SK-N-SH (cell line): ENCODE measurements at regions not wholly inside any gene's neighbourhood (a gene's known extent, or its start where the extent isn't known, plus 50 kb on each side); places are given as distances from the start of the nearest gene placed in this dataset.

Source experiments
- CTCF ChIA-PET: fragments of 300-600, 350-600 bp; formaldehyde crosslinking; extraction: SDS; loops from one replicate; lab custom pipeline; 2021; lab: Yijun Ruan, JAX
- POLR2A ChIA-PET: fragments of 350-600 bp; sonication (Branson Sonifier 250); formaldehyde crosslinking; extraction: SDS; loops from one replicate; lab custom pipeline; 2020; ENCODE audit warnings: antibody characterized with exemption, inconsistent platforms; lab: Yijun Ruan, JAX
- DNase-seq: peaks from one replicate; pipeline ENCODE4 v3.0.0; 2012
- H2AFZ ChIP-seq: fragments of 200-600 bp; sonication (generic); 2 replicates; pipeline ENCODE4 v1.8.1; 2016; ENCODE audit warnings: antibody characterized with exemption, mild to moderate bottlenecking, low read depth
- H3F3A ChIP-seq: fragments of 200-600 bp; sonication (generic); replicated peaks from 2 replicates; pipeline ENCODE3; 2016; ENCODE audit warnings: antibody characterized with exemption, mild to moderate bottlenecking; ENCODE audit not compliant: insufficient read depth
- H3K27ac ChIP-seq, 2 experiments: fragments of 200-500 bp in 1 of 2; fragments of 200-600 bp in 1 of 2; sonication (Bioruptor generic) in 1 of 2; sonication (generic), shearing (Covaris generic) in 1 of 2; 2 replicates each; pipeline versions ENCODE4 v1.5.1 to v1.6.1; 2014 to 2016; ENCODE audit warnings: low read depth in 2 of 2, inconsistent platforms in 1 of 2, low read length in 1 of 2, mild to moderate bottlenecking in 1 of 2, mixed read lengths in 1 of 2
- H3K27me3 ChIP-seq: fragments of 200-600 bp; sonication (generic), shearing (Covaris generic); 2 replicates; pipeline ENCODE4 v1.6.1; 2016; ENCODE audit warnings: mixed run types; ENCODE audit not compliant: insufficient read depth
- H3K36me3 ChIP-seq, 2 experiments: fragments of 200-500 bp in 1 of 2; fragments of 200-600 bp in 1 of 2; sonication (Bioruptor generic) in 1 of 2; sonication (generic) in 1 of 2; replicated peaks in 1 of 2; 2 replicates each; pipeline versions ENCODE3 to v1.5.1; 2014 to 2016; ENCODE audit warnings: low read length in 1 of 2, mild to moderate bottlenecking in 1 of 2; ENCODE audit not compliant: insufficient read depth in 2 of 2, control insufficient read depth in 1 of 2
- H3K4me1 ChIP-seq, 2 experiments: fragments of 200-500 bp in 1 of 2; fragments of 200-600 bp in 1 of 2; sonication (Bioruptor generic) in 1 of 2; sonication (generic), shearing (Covaris generic) in 1 of 2; 2 replicates each; pipeline versions ENCODE4 v1.5.1 to v1.6.1; 2014 to 2016; ENCODE audit warnings: low read depth in 1 of 2, low read length in 1 of 2, mixed run types in 1 of 2; ENCODE audit not compliant: insufficient read depth in 2 of 2, control insufficient read depth in 1 of 2
- H3K4me2 ChIP-seq: fragments of 200-600 bp; sonication (generic), shearing (Covaris generic); 2 replicates; pipeline ENCODE4 v1.6.1; 2017; ENCODE audit warnings: mixed run types
- H3K4me3 ChIP-seq, 2 experiments: fragments of 200-500 bp in 1 of 2; fragments of 200-600 bp in 1 of 2; sonication (Bioruptor generic) in 1 of 2; sonication (generic), shearing (Covaris generic) in 1 of 2; 2 replicates each; pipeline versions ENCODE4 v1.5.1 to v1.8.1; 2014 to 2016; ENCODE audit warnings: low read depth in 2 of 2, inconsistent platforms in 1 of 2, low read length in 1 of 2, mild to moderate bottlenecking in 1 of 2, mixed read lengths in 1 of 2, moderate library complexity in 1 of 2
- H3K79me2 ChIP-seq: fragments of 200-600 bp; sonication (generic); 2 replicates; pipeline ENCODE4 v1.8.1; 2017; ENCODE audit warnings: mild to moderate bottlenecking; ENCODE audit not compliant: insufficient read depth
- H3K9ac ChIP-seq: fragments of 200-600 bp; sonication (generic); 2 replicates; pipeline ENCODE4 v1.6.1; 2017; ENCODE audit warnings: mixed run types
- H3K9me2 ChIP-seq: fragments of 200-600 bp; sonication (generic); 2 replicates; pipeline ENCODE4 v1.6.1; 2017; ENCODE audit warnings: mixed run types
- H3K9me3 ChIP-seq: fragments of 200-600 bp; sonication (generic); 2 replicates; pipeline ENCODE4 v1.6.1; 2017; ENCODE audit warnings: mixed run types, mild to moderate bottlenecking, moderate library complexity
- H4K20me1 ChIP-seq: fragments of 200-600 bp; sonication (generic); 2 replicates; pipeline ENCODE4 v1.6.1; 2017; ENCODE audit warnings: mild to moderate bottlenecking, mixed run types; ENCODE audit not compliant: insufficient read depth
- CHD2 ChIP-seq: fragments of 150-350 bp; IDR thresholded peaks from 2 replicates; pipeline ENCODE4 v1.6.1; 2018; ENCODE audit warnings: low read length; ENCODE audit not compliant: partially characterized antibody
- EP300 ChIP-seq, 2 experiments: IDR thresholded peaks; 2 replicates each; pipeline versions ENCODE4 v1.4.0 to v1.6.1; 2012; ENCODE audit warnings: borderline replicate concordance in 1 of 2, low read depth in 1 of 2, low read length in 1 of 2
- EZH2phosphoT487 ChIP-seq: fragments of 200-600 bp; sonication (generic); IDR thresholded peaks from 2 replicates; pipeline ENCODE4 v1.6.1; 2017; ENCODE audit warnings: low read depth, mixed run types, mild to moderate bottlenecking, antibody characterized with exemption, moderate library complexity, borderline replicate concordance
- FOSL2 ChIP-seq: IDR thresholded peaks from 2 replicates; pipeline ENCODE4 v1.4.0; 2012; ENCODE audit warnings: low read depth, mild to moderate bottlenecking, moderate library complexity, borderline replicate concordance
- FOXJ3 ChIP-seq: sonication (generic); formaldehyde crosslinking; IDR thresholded peaks from 2 replicates; pipeline ENCODE4 v1.5.1; 2020; ENCODE audit warnings: mild to moderate bottlenecking, missing genetic modification reagents
- FOXM1 ChIP-seq: IDR thresholded peaks from 2 replicates; pipeline ENCODE4 v1.4.0; 2012; ENCODE audit warnings: low read depth, mild to moderate bottlenecking
- GABPA ChIP-seq: IDR thresholded peaks from 2 replicates; pipeline ENCODE4 v1.4.0; 2012; ENCODE audit warnings: low read depth, mild to moderate bottlenecking
- GATA2 ChIP-seq: sonication (generic); formaldehyde crosslinking; IDR thresholded peaks from 2 replicates; pipeline ENCODE4 v1.5.0; 2020; ENCODE audit warnings: mild to moderate bottlenecking, missing genetic modification reagents
- NFIC ChIP-seq: IDR thresholded peaks from 2 replicates; pipeline ENCODE4 v1.4.0; 2012; ENCODE audit warnings: borderline replicate concordance
- RAD21 ChIP-seq: IDR thresholded peaks from 2 replicates; pipeline ENCODE4 v1.6.1; 2012; ENCODE audit warnings: mild to moderate bottlenecking, low read length
- RCOR1 ChIP-seq: fragments of 150-350 bp; IDR thresholded peaks from 2 replicates; pipeline ENCODE4 v1.6.1; 2017; ENCODE audit warnings: antibody characterized with exemption, low read length
- RFX5 ChIP-seq: IDR thresholded peaks from 2 replicates; pipeline ENCODE4 v1.6.1; 2012; ENCODE audit warnings: mild to moderate bottlenecking, improper control_type of control experiment, low read length
- RXRA ChIP-seq: IDR thresholded peaks from 2 replicates; pipeline ENCODE4 v1.4.0; 2012; ENCODE audit warnings: low read depth, mild to moderate bottlenecking, borderline replicate concordance
- SIN3A ChIP-seq: IDR thresholded peaks from 2 replicates; pipeline ENCODE4 v1.6.1; 2012; ENCODE audit warnings: low read depth, mild to moderate bottlenecking, low read length, moderate library complexity, borderline replicate concordance
- TCF12 ChIP-seq: IDR thresholded peaks from 2 replicates; pipeline ENCODE4 v1.4.0; 2012
- TEAD4 ChIP-seq: IDR thresholded peaks from 2 replicates; pipeline ENCODE4 v1.4.0; 2012; ENCODE audit warnings: mild to moderate bottlenecking, borderline replicate concordance; ENCODE audit not compliant: insufficient read depth
- YY1 ChIP-seq: IDR thresholded peaks from 2 replicates; pipeline ENCODE4 v1.4.0; 2012; ENCODE audit warnings: low read depth, mild to moderate bottlenecking
- WGBS: methylation state at CpG from one replicate; pipeline ENCODE4 v1.1.6; 2017; ENCODE audit warnings: low lambda C conversion rate; 5-methylcytosine and 5-hydroxymethylcytosine counted together
- TF ChIP-seq, protein P1 (sequence below): fragments of 150-350 bp; IDR thresholded peaks from 2 replicates; pipeline ENCODE4 v1.6.1; 2016; ENCODE audit warnings: mild to moderate bottlenecking, low read depth, low read length
- TF ChIP-seq, protein P2 (sequence below): fragments of 150-350 bp; IDR thresholded peaks from 2 replicates; pipeline ENCODE4 v1.6.1; 2017; ENCODE audit warnings: antibody characterized with exemption, low read length, low read depth, borderline replicate concordance
- TF ChIP-seq, protein P3 (sequence below): IDR thresholded peaks from 2 replicates; pipeline ENCODE4; 2012
- TF ChIP-seq, protein P4 (sequence below): IDR thresholded peaks from 2 replicates; pipeline ENCODE4 v1.4.0; 2012; ENCODE audit warnings: low read depth, borderline replicate concordance

DNA sequence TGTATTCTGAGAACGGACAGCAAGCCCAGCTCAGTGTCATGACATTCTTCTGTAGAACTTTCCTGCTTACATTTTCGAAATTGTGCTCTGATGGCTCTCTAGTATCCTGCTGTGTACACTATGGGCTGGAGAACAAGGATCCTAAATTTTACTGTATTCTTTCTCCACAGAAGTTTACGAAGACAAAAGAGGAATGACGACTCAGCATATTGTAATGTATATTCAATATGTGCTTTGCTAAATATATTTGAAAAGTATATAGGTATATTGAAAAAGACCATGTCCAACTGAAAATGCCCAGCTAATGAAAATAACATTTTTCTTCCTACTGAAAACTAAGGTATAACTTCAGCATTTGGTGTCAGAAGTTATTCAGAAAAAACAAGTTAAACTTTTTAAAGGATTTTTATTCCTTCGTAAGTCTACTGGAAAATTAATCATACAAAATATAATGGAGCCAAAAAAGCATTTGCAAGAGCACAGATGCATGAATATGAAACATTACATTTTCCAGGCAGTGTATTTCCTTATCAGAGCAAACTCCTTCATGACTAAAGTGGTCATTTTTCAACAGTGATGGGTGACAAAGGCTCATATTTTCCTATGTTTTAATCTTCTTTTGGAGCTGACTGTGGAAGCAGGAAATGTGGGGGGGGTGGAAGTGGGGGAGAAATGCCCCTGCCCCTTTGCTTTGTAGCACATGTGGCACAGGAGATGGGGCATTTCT is 143.8 kb upstream of the THUMPD2 start:
- no peak overlapping the region for H3K27ac ChIP-seq
- H3K9me3 ChIP-seq: no peaks in the 10 kb centered on the region
- no peak for TF ChIP-seq FOSL2
- TF ChIP-seq, protein P1, sequence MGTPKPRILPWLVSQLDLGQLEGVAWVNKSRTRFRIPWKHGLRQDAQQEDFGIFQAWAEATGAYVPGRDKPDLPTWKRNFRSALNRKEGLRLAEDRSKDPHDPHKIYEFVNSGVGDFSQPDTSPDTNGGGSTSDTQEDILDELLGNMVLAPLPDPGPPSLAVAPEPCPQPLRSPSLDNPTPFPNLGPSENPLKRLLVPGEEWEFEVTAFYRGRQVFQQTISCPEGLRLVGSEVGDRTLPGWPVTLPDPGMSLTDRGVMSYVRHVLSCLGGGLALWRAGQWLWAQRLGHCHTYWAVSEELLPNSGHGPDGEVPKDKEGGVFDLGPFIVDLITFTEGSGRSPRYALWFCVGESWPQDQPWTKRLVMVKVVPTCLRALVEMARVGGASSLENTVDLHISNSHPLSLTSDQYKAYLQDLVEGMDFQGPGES: no peak
- TF ChIP-seq RAD21: no peak
- TF ChIP-seq TCF12: no peak
- no peak for TF ChIP-seq RXRA
- TF ChIP-seq, protein P2, sequence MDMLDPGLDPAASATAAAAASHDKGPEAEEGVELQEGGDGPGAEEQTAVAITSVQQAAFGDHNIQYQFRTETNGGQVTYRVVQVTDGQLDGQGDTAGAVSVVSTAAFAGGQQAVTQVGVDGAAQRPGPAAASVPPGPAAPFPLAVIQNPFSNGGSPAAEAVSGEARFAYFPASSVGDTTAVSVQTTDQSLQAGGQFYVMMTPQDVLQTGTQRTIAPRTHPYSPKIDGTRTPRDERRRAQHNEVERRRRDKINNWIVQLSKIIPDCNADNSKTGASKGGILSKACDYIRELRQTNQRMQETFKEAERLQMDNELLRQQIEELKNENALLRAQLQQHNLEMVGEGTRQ: no peak
- TF ChIP-seq RFX5: no peak
- no peak for TF ChIP-seq FOXJ3 (CRISPR knock-in tag)
- TF ChIP-seq RCOR1: no peak
- TF ChIP-seq, protein P3, sequence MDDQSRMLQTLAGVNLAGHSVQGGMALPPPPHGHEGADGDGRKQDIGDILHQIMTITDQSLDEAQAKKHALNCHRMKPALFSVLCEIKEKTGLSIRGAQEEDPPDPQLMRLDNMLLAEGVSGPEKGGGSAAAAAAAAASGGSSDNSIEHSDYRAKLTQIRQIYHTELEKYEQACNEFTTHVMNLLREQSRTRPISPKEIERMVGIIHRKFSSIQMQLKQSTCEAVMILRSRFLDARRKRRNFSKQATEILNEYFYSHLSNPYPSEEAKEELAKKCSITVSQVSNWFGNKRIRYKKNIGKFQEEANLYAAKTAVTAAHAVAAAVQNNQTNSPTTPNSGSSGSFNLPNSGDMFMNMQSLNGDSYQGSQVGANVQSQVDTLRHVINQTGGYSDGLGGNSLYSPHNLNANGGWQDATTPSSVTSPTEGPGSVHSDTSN: no peak
- no peaks in the 10 kb centered on the region for H3K27me3 ChIP-seq
- H3K9me2 ChIP-seq: no peaks in the 10 kb centered on the region
- no peaks in the 10 kb centered on the region for H3K4me1 ChIP-seq
- no peaks in the 10 kb centered on the region for H3K79me2 ChIP-seq
- ChIA-PET POLR2A (no interaction called here), CTCF (interaction anchor here (0.7 to 3.3 kb wide), 7 partner anchors 9 to 1859 kb away, joined by 3 to 27 read pairs (median 3); no protein-coding TSS in a partner anchor)
- H3K9ac ChIP-seq: no peak overlapping the region
- no peak overlapping the region for H3K4me3 ChIP-seq
- H3F3A ChIP-seq: no peaks in the 10 kb centered on the region
- 63% methylated on average over 5 of the region's 5 CpGs for WGBS
- H3K36me3 ChIP-seq: no peaks in the 10 kb centered on the region
- H3K4me2 ChIP-seq: no peak overlapping the region
- DNase-seq: no peak
- no peak overlapping the region for H2AFZ ChIP-seq
- H4K20me1 ChIP-seq: no peaks in the 10 kb centered on the region

DNA sequence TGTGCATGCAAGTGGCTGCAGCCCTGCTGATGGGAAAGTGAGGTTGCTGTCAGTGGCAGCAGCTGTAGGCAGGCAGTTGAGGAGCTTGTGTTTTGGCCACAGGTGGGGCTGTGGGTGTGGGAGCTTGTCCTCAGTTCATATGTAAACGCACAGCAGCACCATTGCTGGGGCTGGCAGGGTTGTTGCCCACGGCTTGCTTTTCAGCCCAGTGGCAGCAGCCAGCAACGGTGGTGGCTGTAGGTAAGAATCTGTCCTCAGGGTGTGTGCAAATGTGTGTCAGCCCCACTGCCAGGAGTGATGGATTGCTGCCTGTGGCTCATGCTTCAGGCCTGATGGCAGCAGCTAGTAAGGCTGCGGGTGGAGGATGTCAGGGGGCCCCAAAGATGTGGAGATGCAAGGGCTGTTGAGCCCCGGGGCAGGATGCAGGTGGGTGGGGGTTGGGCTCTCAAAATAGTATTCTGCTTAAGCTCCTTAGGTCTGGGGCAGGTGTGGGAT is 141.3 kb upstream of the THUMPD2 start:
- no peaks in the 10 kb centered on the region for H3K4me1 ChIP-seq
- H3K36me3 ChIP-seq: no peaks in the 10 kb centered on the region
- no peak overlapping the region for H3K4me3 ChIP-seq
- no peaks in the 10 kb centered on the region for H3K9me3 ChIP-seq
- H3K9ac ChIP-seq: no peak overlapping the region
- CTCF ChIA-PET: interaction anchor here (2.8 kb wide), 1 partner anchor 1778 kb away, joined by 10 read pairs; no protein-coding TSS in a partner anchor
- no peak for DNase-seq
- H4K20me1 ChIP-seq: no peaks in the 10 kb centered on the region
- H3K27ac ChIP-seq: no peak overlapping the region
- H3K27me3 ChIP-seq: no peaks in the 10 kb centered on the region
- 28% methylated on average over 3 of the region's 5 CpGs for WGBS
- POLR2A ChIA-PET: interaction anchor here (0.7 kb wide), 1 partner anchor 247 kb away, joined by 3 read pairs; no protein-coding TSS in a partner anchor
- H3K79me2 ChIP-seq: no peaks in the 10 kb centered on the region
- no peaks in the 10 kb centered on the region for H3F3A ChIP-seq
- H3K4me2 ChIP-seq: no peak overlapping the region
- H2AFZ ChIP-seq: no peak overlapping the region
- no peaks in the 10 kb centered on the region for H3K9me2 ChIP-seq
- TF ChIP-seq SIN3A: no peak
- no peak for TF ChIP-seq EZH2phosphoT487
- no peak for TF ChIP-seq NFIC
- TF ChIP-seq RFX5: no peak
- TF ChIP-seq GABPA: no peak
- TF ChIP-seq RCOR1: no peak
- TF ChIP-seq YY1: no peak
- TF ChIP-seq EP300 (IDR thresholded peaks at IDR 0.05; ENCODE audit: borderline replicate concordance in 1 of 2, low read depth in 1 of 2, low read length in 1 of 2): no peak
- TF ChIP-seq, protein P3: no peak
- no peak for TF ChIP-seq FOXM1
- no peak for TF ChIP-seq GATA2 (CRISPR knock-in tag)
- TF ChIP-seq, protein P4, sequence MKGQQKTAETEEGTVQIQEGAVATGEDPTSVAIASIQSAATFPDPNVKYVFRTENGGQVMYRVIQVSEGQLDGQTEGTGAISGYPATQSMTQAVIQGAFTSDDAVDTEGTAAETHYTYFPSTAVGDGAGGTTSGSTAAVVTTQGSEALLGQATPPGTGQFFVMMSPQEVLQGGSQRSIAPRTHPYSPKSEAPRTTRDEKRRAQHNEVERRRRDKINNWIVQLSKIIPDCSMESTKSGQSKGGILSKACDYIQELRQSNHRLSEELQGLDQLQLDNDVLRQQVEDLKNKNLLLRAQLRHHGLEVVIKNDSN: no peak
- TF ChIP-seq CHD2: no peak
- TF ChIP-seq TEAD4: no peak
- TF ChIP-seq, protein P2: no peak
- no peak for TF ChIP-seq RAD21
